HL-60 (cell line): ENCODE measurements at regions not wholly inside any gene's neighbourhood (a gene's known extent, or its start where the extent isn't known, plus 50 kb on each side); places are given as distances from the start of the nearest gene placed in this dataset.

Source experiments
- POLR2AphosphoS5 ChIP-seq: IDR thresholded peaks from 2 replicates; pipeline ENCODE4 v1.6.1; 2012; ENCODE audit warnings: low read depth
- TF ChIP-seq, protein P1 (sequence below): IDR thresholded peaks from one replicate; pipeline ENCODE4 v1.5.1; 2011; ENCODE audit warnings: low read length, control low read depth, inconsistent platforms; ENCODE audit not compliant: insufficient read depth
- TF ChIP-seq, protein P2 (sequence below): IDR thresholded peaks from 2 replicates; pipeline ENCODE4 v1.6.1; 2012; ENCODE audit warnings: low read depth; ENCODE audit not compliant: insufficient replicate concordance

DNA sequence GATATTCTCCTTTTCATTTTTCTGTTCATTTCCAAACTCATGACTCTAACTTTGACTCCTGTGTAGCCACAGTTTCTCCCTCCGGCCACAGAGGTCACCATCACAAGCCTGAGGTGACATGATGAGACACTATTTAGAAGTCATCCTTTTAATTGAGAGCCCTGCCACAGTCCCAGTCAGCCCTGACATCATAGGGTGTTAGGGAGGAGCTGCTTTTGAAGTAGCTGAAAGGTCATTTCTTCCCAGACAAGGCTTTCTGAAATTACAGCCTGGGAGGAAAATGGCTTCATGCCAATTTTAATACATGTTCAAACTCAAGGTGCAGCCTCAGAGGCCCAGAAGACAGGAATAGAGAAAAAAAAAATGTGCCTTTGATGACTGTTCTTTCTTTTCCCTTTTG is 532.8 kb upstream of the TGFBR2 start:
- TF ChIP-seq, protein P1, sequence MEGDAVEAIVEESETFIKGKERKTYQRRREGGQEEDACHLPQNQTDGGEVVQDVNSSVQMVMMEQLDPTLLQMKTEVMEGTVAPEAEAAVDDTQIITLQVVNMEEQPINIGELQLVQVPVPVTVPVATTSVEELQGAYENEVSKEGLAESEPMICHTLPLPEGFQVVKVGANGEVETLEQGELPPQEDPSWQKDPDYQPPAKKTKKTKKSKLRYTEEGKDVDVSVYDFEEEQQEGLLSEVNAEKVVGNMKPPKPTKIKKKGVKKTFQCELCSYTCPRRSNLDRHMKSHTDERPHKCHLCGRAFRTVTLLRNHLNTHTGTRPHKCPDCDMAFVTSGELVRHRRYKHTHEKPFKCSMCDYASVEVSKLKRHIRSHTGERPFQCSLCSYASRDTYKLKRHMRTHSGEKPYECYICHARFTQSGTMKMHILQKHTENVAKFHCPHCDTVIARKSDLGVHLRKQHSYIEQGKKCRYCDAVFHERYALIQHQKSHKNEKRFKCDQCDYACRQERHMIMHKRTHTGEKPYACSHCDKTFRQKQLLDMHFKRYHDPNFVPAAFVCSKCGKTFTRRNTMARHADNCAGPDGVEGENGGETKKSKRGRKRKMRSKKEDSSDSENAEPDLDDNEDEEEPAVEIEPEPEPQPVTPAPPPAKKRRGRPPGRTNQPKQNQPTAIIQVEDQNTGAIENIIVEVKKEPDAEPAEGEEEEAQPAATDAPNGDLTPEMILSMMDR: no peak
- TF ChIP-seq, protein P2, sequence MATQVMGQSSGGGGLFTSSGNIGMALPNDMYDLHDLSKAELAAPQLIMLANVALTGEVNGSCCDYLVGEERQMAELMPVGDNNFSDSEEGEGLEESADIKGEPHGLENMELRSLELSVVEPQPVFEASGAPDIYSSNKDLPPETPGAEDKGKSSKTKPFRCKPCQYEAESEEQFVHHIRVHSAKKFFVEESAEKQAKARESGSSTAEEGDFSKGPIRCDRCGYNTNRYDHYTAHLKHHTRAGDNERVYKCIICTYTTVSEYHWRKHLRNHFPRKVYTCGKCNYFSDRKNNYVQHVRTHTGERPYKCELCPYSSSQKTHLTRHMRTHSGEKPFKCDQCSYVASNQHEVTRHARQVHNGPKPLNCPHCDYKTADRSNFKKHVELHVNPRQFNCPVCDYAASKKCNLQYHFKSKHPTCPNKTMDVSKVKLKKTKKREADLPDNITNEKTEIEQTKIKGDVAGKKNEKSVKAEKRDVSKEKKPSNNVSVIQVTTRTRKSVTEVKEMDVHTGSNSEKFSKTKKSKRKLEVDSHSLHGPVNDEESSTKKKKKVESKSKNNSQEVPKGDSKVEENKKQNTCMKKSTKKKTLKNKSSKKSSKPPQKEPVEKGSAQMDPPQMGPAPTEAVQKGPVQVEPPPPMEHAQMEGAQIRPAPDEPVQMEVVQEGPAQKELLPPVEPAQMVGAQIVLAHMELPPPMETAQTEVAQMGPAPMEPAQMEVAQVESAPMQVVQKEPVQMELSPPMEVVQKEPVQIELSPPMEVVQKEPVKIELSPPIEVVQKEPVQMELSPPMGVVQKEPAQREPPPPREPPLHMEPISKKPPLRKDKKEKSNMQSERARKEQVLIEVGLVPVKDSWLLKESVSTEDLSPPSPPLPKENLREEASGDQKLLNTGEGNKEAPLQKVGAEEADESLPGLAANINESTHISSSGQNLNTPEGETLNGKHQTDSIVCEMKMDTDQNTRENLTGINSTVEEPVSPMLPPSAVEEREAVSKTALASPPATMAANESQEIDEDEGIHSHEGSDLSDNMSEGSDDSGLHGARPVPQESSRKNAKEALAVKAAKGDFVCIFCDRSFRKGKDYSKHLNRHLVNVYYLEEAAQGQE: no peak
- TF ChIP-seq POLR2AphosphoS5: no peak
